DND-41 (cell line): ENCODE measurements at regions not wholly inside any gene's neighbourhood (a gene's known extent, or its start where the extent isn't known, plus 50 kb on each side); places are given as distances from the start of the nearest gene placed in this dataset.

Experiments
- ATAC-seq: fragments of 200-7000 bp; cut with Tn5 transposase; 3 replicates; pipeline ENCODE4 v1.9.1; 2021; ENCODE audit warnings: low read depth; ENCODE audit not compliant: insufficient read depth
- DNase-seq: peaks from one replicate; pipeline ENCODE4 v3.0.0-alpha.2; 2020
- H2AFZ ChIP-seq: 2 replicates; pipeline ENCODE4 v1.6.0; 2012; ENCODE audit warnings: low read depth, low read length
- H3K27ac ChIP-seq: 2 replicates; pipeline ENCODE4 v1.5.1; 2012; ENCODE audit warnings: low read length, inconsistent platforms
- H3K27me3 ChIP-seq: fragments of 200-600 bp; sonication (generic); 2 replicates; pipeline ENCODE4 v1.6.0; 2012; ENCODE audit warnings: low read length, mild to moderate bottlenecking, inconsistent platforms; ENCODE audit not compliant: insufficient read depth, poor library complexity
- H3K36me3 ChIP-seq: 2 replicates; pipeline ENCODE4 v1.5.1; 2012; ENCODE audit warnings: low read length, inconsistent platforms; ENCODE audit not compliant: insufficient read depth
- H3K4me1 ChIP-seq: 2 replicates; pipeline ENCODE4 v1.5.1; 2012; ENCODE audit warnings: mild to moderate bottlenecking, low read length; ENCODE audit not compliant: insufficient read depth
- H3K4me2 ChIP-seq: 2 replicates; pipeline ENCODE4 v1.6.0; 2012; ENCODE audit warnings: mild to moderate bottlenecking, moderate library complexity, low read length, inconsistent platforms; ENCODE audit not compliant: insufficient read depth
- H3K4me3 ChIP-seq, 2 experiments: fragments of 200-600 bp in 1 of 2; shearing (Covaris generic) in 1 of 2; 2 replicates each; pipeline ENCODE4 v1.5.1; 2012 to 2016; ENCODE audit warnings: inconsistent platforms in 2 of 2, low read length in 2 of 2, mild to moderate bottlenecking in 2 of 2, low read depth in 1 of 2, moderate library complexity in 1 of 2
- H3K79me2 ChIP-seq: 2 replicates; pipeline ENCODE4 v1.6.0; 2012; ENCODE audit warnings: low read length, inconsistent platforms; ENCODE audit not compliant: insufficient read depth
- H3K9ac ChIP-seq: 2 replicates; pipeline ENCODE4 v1.6.0; 2012; ENCODE audit warnings: low read depth, mild to moderate bottlenecking, inconsistent platforms, low read length, moderate library complexity
- H3K9me3 ChIP-seq: 2 replicates; pipeline ENCODE4 v1.5.1; 2012; ENCODE audit warnings: low read length, moderate library complexity, mild to moderate bottlenecking, inconsistent platforms; ENCODE audit not compliant: insufficient read depth, severe bottlenecking
- H4K20me1 ChIP-seq: 2 replicates; pipeline ENCODE4 v1.6.0; 2012; ENCODE audit warnings: low read length; ENCODE audit not compliant: insufficient read depth
- CTCF ChIP-seq: IDR thresholded peaks from 2 replicates; pipeline ENCODE4 v1.5.1; 2012; ENCODE audit warnings: borderline replicate concordance, low read length, moderate library complexity, mild to moderate bottlenecking; ENCODE audit not compliant: poor library complexity, severe bottlenecking; ENCODE audit errors: extremely low read depth
- EZH2 ChIP-seq: IDR thresholded peaks from 3 replicates; pipeline ENCODE4 v1.6.1; 2012; ENCODE audit warnings: borderline replicate concordance, low read depth, mild to moderate bottlenecking, moderate library complexity, low read length, inconsistent platforms; ENCODE audit not compliant: severe bottlenecking

GRCh38 chr6:85272592-85272991 is 177.3 kb upstream of the NT5E start:
- Histone ChIP-seq H3K36me3 (no peaks in the 10 kb centered on the region), H3K79me2 (no peaks in the 10 kb centered on the region), H3K4me2 (no peak overlapping the region), H3K4me1 (no peaks in the 10 kb centered on the region), H3K9me3 (no peaks in the 10 kb centered on the region), H3K27ac (no peak overlapping the region), H3K27me3 (peaks cover 2% of the 10 kb centered on the region), H3K9ac (no peak overlapping the region), H3K4me3 (no peak overlapping the region), H2AFZ (no peak overlapping the region), H4K20me1 (no peaks in the 10 kb centered on the region)
- no peak for TF ChIP-seq CTCF
- no peak for TF ChIP-seq EZH2
- DNase-seq (no peak), ATAC-seq (no peak)

- no peak overlapping the region for H3K27ac ChIP-seq
- no peak for TF ChIP-seq EZH2
- no peak for TF ChIP-seq CTCF
- H2AFZ ChIP-seq, result no peak overlapping the region
- H3K4me2 ChIP-seq, result no peak overlapping the region
- no peak for ATAC-seq
- DNase-seq, result no peak
- no peaks in the 10 kb centered on the region for H3K9me3 ChIP-seq
- no peak overlapping the region for H3K9ac ChIP-seq
- no peaks in the 10 kb centered on the region for H3K79me2 ChIP-seq
- H3K4me3 ChIP-seq, result no peak overlapping the region
- no peaks in the 10 kb centered on the region for H3K4me1 ChIP-seq
- H4K20me1 ChIP-seq, result no peaks in the 10 kb centered on the region
- H3K36me3 ChIP-seq, result no peaks in the 10 kb centered on the region
- no peaks in the 10 kb centered on the region for H3K27me3 ChIP-seq
Observed at GRCh38 chr6:85262621-85263020, 187.3 kb upstream of the NT5E start.

GRCh38 chr6:85261271-85261670 is 188.6 kb upstream of the NT5E start:
- no peak overlapping the region for H3K9ac ChIP-seq
- no peak overlapping the region for H3K4me3 ChIP-seq
- H3K36me3 ChIP-seq, result no peaks in the 10 kb centered on the region
- no peak overlapping the region for H3K4me2 ChIP-seq
- no peak for DNase-seq
- no peak overlapping the region for H3K27ac ChIP-seq
- no peaks in the 10 kb centered on the region for H4K20me1 ChIP-seq
- no peaks in the 10 kb centered on the region for H3K27me3 ChIP-seq
- no peaks in the 10 kb centered on the region for H3K4me1 ChIP-seq
- no peaks in the 10 kb centered on the region for H3K79me2 ChIP-seq
- no peak overlapping the region for H2AFZ ChIP-seq
- TF ChIP-seq CTCF (no peak), EZH2 (no peak)
- ATAC-seq, result no peak
- no peaks in the 10 kb centered on the region for H3K9me3 ChIP-seq

GRCh38 chr6:85255661-85256060 is 194.2 kb upstream of the NT5E start:
- Histone ChIP-seq H3K4me3 (no peak overlapping the region), H3K79me2 (no peaks in the 10 kb centered on the region), H3K4me1 (no peaks in the 10 kb centered on the region), H2AFZ (no peak overlapping the region), H3K27me3 (no peaks in the 10 kb centered on the region), H3K4me2 (no peak overlapping the region), H3K36me3 (no peaks in the 10 kb centered on the region), H3K9me3 (peaks cover 5% of the 10 kb centered on the region), H3K27ac (no peak overlapping the region), H3K9ac (no peak overlapping the region), H4K20me1 (no peaks in the 10 kb centered on the region)
- no peak for TF ChIP-seq CTCF
- TF ChIP-seq EZH2, result no peak
- DNase-seq (no peak), ATAC-seq (no peak)
